ENCODE measurements at regions not wholly inside any gene's neighbourhood (a gene's known extent, or its start where the extent isn't known, plus 50 kb on each side); places are given as distances from the start of the nearest gene placed in this dataset.
"Not testable (repeated sequence)": the region's sequence is repeated elsewhere in the genome, so short reads cannot be mapped to it uniquely, and the experiment has no call there.

DNA sequence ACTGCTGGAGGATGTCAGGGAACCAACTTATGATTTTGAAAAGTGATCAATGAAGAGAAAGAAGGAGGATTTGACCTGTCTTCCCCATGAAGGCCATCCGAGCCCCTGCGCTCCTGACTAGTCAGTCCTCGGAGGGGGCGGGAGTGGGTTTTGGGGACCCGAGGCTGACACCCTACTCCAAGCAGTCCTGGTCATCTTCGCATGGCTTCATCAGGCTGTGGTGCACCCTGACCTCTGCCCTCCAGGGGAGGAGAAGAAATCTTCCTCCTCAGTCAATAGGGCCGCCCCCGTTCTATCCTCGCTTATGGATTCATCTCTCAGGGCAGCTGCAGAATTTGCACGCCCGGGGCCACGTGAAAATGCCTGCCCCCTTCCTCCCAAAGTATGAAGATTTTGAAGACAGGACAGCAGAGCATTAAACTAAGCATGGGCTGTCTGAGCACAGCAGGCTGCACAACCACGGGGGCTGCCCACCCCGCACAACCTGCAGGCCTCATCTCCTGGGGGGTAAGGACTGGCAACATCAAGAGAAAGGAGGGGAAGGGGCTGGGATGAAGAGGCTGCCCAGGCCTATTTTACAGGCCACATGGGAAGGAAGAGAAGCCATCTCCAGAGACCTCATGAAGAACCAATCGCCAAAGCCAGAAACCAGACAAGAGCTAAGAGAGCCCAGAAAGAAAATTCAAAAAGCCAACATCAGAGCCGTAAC, 138.1 kb upstream of the PHACTR3 start:
- no peak for DNase-seq

DNA sequence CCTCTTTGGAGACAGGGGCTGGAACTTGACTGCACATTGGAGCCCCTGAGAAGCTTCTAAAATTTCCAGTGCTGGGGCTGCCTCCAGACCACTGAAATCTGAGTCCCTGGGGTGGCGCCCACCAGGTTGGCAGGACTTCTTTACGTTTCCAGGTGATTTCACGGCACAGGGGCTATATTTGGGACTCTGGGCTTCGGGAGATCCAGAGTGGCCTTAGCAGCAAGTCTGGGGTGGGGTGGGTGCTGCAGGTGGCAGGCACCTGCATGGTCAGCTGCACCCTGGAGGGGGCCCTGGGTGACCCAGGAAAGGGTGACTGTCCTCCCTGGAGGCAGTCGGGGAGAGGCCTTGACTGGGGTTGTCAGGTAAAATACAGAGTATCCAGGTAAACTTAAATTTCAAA, 135.5 kb upstream of the PHACTR3 start:
- no peak for DNase-seq

DNA sequence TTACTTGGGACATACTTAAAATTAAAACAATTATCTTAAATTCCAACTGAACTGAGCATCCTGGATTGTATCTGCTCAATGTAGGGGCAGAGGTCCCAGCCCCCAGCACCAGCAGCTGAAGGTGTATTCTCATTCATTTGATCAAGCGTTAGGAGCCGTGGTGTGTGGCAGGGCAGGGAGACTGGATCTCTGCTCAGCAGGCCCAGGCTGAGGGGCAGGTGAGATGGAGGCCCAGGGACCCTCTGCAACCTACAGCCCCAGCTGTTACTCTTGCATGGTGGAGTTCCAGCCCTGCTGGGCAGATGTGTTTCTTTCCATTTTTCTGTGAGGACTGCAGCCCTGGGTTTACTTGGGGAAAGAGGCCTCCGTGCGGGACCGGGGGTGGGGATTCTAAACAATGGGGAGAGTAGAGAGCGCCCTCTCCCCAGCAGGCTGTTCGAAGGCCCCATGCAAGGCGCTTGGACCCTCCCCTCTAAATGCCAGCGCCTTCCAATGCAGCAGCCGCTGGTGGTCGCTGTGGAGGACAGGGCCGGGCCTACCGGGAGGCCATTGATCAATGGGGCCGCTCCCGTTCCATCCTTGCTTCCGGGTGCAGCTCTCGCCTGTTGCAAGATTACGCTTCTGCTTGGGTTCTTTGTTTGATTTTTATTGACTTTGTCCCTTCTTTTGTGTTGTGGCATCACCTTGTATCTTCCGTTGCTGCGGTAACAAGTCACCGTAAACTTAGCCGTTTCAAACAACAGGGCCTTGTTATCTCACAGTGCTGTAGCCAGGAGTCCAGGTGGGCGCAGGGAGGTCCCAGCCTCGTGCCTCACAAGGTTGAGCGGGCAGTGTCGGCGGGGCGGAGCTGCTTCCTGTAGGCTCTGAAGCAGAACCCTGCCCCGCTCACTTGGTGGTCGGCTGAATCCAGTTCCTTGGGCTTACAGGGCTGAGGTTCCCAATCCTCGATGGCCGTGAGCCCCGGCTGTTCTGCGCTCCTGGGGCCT, 134.8 kb upstream of the PHACTR3 start:
- no peak for DNase-seq

DNA sequence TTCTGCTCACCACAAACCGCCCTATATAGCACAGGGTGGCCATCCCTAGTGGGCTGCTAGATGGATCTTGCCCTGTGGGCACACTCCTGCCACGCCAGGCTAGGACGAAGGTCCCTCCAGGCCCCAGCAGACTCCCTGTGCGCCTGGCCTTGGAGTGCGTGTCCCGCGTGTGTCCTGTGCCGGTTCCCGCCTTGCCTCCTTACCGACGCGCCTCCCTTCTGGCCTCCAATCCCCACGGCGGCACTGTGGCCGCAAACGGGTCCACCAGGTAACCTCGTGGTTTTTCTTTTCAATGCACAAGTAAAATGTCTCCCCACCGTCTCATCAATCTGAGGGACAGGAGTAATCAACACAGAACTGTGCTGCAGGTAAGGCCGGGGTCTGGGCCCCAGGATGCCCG, 133.8 kb upstream of the PHACTR3 start:
- no peak for DNase-seq

DNA sequence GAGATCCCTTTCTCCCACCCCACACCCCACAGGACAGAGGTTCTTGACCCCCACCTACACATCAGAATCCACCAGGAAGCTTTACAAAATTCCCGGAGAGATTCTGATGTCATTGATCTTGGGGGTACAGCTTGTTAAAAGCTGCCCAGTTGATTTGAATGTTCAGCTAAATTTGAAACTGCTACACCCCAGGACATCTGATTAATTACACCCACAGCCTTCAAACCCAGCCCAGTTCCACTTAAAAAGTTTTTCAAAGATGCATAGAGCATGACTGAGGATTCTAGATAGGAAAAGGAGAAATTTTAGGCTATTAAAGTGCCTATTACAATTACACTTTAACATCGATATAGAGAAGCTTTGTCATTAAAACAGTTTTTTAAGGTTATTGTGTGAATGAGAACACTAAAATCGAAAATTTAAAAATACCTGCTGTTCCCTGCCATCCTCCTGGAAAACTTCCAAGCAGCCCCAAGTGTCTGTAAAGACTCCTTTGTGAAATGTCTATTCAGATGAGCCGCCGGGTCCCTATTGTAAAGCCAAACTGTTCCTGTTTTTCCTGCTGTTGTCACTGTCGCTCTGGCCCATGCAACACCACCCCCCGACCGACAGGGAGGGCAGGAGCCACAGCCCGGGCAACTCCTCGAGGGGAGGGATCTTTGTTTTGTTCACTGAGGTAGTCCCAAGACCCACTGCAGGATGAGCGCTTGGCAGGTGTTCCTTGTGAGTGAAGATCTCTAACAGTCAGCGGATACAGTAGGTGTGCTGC, 132.5 kb upstream of the PHACTR3 start:
- no peak for DNase-seq

DNA sequence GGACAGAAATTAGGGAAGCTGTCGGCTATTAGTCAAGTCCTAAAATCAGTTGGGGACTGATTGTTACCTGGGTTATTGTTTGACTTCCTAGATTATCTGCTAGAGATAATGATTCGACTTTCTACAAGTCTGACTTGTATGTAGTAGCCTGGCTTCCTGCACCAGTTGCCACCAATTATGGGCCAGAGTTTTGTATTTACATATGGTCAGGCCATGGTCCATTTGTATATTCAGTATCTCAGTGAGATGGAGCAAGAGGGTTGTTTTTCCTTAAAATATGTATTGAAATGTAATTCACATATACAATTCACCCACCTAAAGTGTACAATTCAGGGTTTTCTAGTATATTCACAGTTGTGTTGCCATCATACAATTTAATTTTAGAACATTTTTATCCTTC, 130.6 kb upstream of the PHACTR3 start:
- DNase-seq: no peak

DNA sequence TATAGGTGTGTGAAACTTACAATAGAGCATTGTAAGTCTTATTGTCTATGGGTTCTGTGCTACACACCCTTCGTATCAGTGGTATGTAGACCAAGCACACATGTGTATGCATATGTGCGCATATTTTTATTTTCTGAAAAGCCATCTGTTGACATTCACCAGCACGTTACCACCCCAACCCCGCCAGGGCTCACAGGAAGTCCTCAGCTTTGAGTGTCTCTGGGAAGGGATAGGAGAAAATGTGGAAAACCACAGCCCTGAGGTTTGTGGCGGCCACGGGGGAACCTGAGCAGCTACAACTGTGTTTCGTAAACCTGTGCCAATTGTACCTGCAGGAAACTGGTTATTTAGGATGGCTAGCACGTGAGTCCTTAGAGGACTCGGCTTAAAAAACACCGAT, 123.3 kb upstream of the PHACTR3 start:
- no peak for DNase-seq

DNA sequence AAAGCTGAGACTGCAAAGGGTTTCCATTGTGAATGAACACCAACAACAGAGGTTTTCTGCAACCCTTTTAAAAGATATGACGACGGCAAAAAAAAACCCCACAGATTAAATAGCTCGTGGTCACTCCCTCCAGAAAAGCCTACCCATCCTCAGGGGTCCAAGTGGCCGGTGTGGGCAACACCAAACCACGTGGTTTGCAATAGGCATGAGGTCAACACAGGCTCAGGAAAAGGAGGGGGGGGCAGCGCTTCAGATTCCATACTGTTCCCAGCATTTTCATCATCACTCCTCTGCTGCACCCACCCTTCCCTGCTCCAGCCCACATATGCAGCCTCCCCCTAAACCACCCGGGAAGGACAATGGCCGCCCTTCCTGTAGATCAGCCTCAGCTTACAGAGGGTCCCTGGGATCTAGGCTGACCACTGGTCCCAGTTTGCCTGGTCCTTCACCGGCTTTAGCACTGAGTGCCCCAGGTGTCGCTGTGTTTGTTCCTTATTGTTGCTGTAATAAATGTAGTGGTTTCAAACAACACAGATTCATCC, 122.8 kb upstream of the PHACTR3 start:
- DNase-seq: no peak

DNA sequence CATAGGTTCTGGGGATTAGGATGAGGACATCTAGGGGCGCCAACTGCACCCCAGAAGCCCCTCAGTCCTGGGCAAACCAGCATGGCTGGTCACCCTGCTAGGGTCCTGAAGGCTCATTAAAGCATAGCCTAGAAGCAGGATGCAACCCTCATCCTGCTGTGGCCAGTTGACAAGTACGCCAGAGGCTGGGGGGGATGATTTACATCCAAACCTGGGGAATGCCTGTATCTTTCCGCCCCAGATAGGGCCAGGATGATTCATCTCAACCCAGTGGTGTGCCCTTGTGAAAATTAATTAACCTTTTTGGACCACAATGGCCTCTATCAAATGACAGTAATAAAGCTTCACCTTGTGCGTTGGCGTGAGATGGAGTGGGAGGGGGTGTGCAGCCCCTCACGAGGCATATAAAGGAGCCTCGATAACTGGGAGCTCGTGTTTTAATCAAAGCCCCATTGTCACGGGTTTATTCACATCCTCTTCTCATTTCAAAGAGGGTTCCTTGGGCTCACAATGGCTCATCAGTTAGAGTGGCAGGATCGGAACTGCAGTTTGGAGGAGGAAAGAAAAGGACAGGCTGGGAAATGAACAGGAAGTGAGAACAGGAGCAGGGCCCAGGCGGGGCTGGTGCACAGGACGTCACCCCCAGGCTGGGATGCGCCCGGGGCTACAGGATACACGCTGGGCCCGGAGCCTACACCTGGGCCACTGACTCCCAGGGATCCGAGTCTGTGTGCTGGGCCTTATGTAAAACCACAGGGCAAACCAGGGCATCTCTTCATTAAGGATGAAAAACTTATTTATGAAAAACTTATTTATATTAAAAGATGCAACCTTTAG, 121.8 kb upstream of the PHACTR3 start:
- DNase-seq: no peak

DNA sequence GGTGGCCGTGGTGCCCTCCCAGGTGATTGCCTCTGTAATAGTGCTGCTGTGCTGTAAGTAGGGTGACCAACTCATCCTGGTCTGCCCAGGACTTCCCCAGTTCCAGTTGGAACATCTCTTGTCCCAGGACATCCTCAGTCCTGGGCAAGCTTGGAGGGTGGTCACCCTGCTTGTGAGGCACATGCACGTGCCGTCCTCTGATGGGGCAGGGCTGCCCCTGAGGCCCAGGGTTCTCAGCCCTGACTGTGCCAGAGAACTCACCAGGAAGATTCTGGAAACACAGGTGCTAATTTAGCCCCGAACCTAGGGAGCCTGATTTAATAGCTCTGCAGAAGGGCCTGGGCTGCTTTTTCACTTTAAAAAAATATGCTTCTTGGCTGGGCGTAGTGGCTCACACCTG, 120.9 kb upstream of the PHACTR3 start:
- DNase-seq: no peak

DNA sequence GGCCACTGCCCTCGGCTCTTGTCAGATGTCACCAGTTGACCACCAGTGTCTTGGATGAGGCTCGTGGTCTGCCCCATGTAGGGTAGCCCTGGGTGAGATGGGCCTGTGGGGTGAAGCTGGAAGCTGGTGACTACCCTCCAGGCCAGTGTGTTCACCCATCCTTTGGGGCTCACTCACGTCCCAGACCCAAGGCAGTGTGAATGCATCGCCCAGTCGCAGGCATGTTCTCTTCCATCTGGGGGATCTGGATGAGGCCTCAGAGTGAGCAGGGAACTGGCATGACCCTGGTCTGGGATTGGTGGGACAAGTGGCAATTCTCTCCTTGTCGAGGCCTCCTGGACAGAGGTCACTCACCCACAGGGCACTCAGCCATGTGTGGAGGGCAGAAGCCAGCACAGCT, 120.1 kb upstream of the PHACTR3 start:
- DNase-seq: no peak

DNA sequence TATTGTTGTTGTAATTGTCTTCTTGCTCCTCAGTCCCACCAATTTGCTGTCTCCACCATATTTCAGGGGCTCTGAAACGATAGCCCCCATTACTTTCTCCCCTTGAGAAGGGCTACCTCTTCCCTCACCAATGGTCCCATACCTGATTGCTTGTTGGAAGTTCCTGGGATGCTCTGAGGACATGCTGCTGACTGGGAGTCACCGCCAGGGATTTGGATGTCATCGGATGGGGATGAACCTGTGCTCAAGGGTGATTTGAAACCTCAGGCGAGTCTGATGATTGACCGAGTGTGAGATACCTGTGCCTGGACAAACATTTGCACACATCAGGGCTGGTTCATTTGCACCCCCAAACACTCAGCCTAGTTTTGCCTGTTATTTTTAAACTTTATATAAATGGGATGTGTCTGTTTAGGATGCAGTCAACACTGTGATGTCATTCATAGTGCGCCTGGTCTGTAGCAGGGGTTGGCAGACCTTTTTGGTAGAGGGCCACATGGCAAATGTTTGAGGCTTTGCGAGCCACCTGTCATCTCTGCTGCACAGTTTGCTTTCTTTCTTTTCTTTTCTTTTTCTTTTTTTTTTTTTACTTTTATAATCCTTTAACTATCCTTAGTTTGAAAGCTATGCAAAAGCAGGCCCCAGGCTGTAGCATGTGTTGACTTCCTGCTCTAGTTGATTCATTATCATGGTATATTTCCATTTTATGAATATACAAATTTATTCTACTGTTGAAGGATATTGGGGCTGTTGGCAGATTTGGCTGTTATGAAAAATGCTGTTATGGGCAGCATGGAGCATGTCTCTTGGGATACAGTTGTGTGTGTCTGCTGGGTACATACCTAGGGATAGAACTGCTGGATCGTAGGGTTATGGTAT, 118.5 kb upstream of the PHACTR3 start:
- DNase-seq: no peak

DNA sequence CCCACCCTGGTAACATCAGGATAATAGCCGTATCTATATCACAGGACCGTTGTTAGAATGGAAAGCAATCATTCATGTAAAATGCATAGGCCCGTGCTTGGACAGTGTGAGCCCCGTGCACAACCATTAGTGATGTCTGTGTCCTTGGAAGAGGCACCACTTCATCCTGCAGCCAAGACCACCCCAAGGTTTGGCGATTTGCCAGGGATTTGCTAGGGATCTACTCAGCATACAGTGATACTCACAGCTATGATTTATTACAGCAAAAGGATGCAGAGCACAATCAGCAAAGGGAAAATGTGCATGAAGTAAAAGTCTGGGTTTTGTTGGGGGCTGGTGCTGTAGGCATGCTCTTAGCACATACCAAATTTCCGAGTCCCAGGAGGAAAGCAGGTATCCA, 115.9 kb upstream of the PHACTR3 start:
- not testable (repeated sequence) for DNase-seq

DNA sequence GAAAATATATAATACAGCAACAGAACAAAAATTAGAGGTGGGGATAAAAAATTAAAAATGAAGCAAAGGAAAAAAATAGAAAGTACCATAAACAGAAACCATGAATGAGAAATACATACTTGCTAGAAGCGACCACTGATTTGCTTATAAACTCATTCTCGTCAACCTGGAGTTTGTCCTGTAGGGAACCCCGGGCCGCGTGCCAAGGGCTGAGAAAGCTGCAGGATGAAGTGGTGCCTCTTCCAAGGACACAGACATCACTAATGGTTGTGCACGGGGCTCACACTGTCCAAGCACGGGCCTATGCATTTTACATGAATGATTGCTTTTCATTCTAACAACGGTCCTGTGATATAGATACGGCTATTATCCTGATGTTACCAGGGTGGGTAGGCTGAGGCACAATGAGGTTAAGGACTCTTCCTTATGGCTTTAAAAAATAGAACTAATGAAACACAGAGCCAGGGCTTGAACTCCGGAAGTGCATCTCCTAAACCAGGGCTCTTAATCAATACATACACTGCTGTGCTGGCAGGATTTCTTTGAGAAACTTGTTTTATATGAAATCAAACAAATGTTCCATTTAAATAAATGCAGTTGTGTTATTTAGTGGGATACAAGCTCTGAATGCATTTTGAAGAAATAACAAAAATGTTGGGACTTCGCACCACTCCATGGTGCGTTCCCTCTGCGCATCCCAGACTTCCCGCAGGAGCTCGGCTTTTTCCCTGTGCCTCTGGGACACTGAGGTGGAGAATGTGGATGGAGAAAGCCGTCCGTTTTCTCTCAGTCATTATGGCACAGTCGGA, 113.9 kb upstream of the PHACTR3 start:
- DNase-seq: not testable (repeated sequence)

DNA sequence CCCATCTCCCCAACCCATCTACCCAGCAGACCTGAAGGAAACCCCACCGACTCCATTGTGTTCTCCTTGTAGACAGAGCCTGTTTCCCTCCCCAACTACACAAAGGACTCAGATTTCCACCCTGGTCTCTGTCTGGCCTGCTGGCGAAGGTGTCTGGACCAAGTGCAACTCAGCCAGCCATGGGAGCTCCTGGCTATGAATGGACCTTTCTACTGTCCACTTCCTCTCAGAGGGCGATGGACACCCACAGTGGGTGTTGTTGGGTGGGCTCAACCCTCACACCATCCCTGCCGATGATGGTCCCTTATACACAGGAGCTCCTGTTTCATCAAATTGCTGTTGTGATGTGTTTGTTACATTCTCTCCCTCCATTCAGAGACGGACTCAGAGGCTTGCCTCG, 112.5 kb upstream of the PHACTR3 start:
- DNase-seq: no peak

DNA sequence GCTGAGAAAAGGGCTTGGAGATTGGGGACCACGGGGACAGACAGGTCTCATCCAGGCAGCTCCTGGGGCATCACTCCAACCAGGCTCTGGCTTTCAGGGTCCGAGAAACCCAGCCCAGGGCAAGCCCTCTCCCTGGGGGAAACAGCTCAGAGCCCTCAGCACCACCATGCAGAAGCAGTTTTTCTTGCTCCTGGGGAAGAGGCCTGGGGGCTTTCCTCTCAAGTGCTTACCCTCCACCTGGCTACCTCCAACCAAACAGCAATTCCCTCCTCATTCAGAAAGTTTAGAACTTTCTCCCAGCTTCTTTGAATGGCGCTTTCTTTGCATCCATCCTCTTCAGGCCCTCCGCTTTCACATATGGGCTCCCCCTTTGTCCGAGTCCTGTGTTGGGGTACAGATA, 110.4 kb upstream of the PHACTR3 start:
- no peak for DNase-seq

DNA sequence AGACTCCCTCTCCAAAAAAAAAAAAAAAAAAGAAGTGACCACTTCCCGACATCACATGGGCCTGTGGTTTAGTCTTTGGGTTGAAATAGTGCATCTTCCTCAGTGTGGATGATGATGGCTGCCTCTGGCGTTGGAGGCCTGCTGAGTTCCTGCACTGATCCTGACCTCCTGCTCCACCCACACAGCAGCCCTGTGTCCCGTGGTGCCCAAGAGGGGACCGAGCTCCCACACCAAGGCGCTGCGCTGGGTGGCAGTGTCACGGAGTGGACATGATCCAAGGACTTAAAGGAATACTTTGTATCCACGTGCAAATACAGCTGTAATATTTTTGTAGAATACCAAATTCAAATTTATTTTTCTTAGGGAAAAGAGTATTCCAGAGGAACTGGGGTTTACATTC, 109.2 kb upstream of the PHACTR3 start:
- DNase-seq: no peak

DNA sequence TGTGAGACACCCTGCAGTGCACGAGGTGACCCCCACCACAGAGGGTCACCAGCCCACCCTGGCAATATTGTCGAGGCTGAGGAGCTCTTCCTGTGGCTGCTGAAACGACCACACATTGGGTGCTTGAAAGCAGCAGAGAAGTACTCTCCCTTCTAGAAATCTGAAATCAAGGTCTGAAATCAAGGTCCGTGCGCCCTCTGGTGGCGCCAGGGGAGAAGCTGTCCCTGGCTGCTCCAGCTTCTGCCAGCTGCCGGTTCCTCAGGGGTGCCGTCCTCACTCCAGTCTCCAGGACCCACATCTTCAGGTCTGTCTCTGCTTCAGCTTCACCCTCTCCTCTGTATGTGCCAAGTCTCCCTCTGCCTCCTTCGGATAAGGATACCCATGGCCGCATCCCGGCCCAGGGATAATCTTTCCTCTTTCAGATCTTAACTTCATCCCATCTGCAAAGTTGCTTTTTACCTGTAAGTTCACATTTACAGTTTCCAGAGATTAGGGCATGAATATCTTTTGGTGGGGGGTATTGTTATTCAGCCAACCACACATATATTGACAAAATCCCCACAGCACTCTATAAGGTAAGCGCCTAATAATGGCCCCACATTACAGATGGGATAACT, 108.3 kb upstream of the PHACTR3 start:
- peak; percentile 49 for DNase-seq

DNA sequence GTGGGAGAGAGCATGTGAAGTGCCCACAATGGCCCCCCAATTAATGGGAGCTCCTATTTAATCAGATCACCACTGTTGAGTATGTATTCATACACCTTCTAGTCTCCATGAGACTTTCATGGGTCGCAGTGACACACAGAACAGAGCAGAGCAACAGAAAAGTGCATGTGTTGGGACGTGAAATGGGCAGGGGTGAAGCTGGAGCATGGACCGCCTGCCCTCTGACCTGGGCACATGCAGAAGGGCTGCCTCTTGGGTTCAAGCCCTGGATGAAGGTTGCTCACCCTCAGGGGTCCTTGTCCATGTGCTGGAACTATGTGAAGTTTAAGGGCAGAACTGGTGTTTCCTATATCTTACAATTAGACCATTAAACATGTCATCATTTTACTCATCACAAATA, 106.0 kb upstream of the PHACTR3 start:
- no peak for DNase-seq

DNA sequence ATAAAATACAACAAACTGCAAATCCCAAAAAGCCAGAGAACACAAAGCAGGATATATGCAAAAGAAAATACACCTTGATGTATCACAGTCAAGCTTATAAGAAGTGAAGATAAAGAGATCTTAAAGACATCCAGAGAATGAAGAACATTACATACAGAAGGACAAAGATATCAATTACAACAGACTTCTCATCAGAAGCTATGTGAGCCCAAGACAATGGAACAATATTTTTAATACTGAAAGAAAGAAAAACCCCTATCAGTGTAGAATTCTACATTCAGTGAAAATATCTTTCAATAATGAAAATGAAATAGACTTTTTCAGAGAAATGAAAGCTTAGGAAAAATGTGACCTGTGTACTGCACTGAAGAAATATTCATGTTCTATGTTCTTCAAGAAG, 104.5 kb upstream of the PHACTR3 start:
- DNase-seq: no peak

All from CD4-positive, alpha-beta T cell treated with Interleukin-4 for 4 hours (primary cell).